ENCODE measurements at regions not wholly inside any gene's neighbourhood (a gene's known extent, or its start where the extent isn't known, plus 50 kb on each side); places are given as distances from the start of the nearest gene placed in this dataset.

GRCh38 chr5:163104464-163104863 lies 332.9 kb upstream of the CCNG1 start:
- TF ChIP-seq, protein P1, sequence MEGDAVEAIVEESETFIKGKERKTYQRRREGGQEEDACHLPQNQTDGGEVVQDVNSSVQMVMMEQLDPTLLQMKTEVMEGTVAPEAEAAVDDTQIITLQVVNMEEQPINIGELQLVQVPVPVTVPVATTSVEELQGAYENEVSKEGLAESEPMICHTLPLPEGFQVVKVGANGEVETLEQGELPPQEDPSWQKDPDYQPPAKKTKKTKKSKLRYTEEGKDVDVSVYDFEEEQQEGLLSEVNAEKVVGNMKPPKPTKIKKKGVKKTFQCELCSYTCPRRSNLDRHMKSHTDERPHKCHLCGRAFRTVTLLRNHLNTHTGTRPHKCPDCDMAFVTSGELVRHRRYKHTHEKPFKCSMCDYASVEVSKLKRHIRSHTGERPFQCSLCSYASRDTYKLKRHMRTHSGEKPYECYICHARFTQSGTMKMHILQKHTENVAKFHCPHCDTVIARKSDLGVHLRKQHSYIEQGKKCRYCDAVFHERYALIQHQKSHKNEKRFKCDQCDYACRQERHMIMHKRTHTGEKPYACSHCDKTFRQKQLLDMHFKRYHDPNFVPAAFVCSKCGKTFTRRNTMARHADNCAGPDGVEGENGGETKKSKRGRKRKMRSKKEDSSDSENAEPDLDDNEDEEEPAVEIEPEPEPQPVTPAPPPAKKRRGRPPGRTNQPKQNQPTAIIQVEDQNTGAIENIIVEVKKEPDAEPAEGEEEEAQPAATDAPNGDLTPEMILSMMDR (IDR thresholded peaks at IDR 0.05) = no peak
- TF ChIP-seq POLR2AphosphoS5 (IDR thresholded peaks at IDR 0.05) = no peak

Data from breast epithelium (tissue), 3 donors.